HL-60 (cell line): ENCODE measurements at regions not wholly inside any gene's neighbourhood (a gene's known extent, or its start where the extent isn't known, plus 50 kb on each side); places are given as distances from the start of the nearest gene placed in this dataset.

ENCODE experiments used
- DNase-seq, 2 experiments: peaks; one replicate each; pipeline ENCODE4 v3.0.0-alpha.2; 2010 to 2020; ENCODE audit warnings: low read depth in 1 of 2, low spot score in 1 of 2
- H3K27ac ChIP-seq: fragments of 250-450 bp; sonication (Bioruptor Pico); replicated peaks from 2 replicates; pipeline ENCODE4 v1.5.1; 2020; ENCODE audit warnings: mild to moderate bottlenecking, moderate library complexity
- H3K27me3 ChIP-seq: fragments of 250-450 bp; sonication (Bioruptor Pico); 2 replicates; pipeline ENCODE4 v1.5.1; 2021; ENCODE audit warnings: mild to moderate bottlenecking, moderate library complexity; ENCODE audit not compliant: insufficient read depth, poor library complexity, severe bottlenecking
- H3K4me3 ChIP-seq: replicated peaks from 2 replicates; pipeline ENCODE4 v1.5.1; 2011; ENCODE audit warnings: mild to moderate bottlenecking, control low read depth, low read length; ENCODE audit not compliant: insufficient read depth
- GABPA ChIP-seq: IDR thresholded peaks from 2 replicates; pipeline ENCODE4 v1.6.1; 2012; ENCODE audit warnings: low read depth
- POLR2AphosphoS5 ChIP-seq: IDR thresholded peaks from 2 replicates; pipeline ENCODE4 v1.6.1; 2012; ENCODE audit warnings: low read depth
- REST ChIP-seq: IDR thresholded peaks from 2 replicates; pipeline ENCODE4 v1.6.1; 2012; ENCODE audit warnings: low read depth; ENCODE audit not compliant: insufficient replicate concordance
- SPI1 ChIP-seq: IDR thresholded peaks from 2 replicates; pipeline ENCODE4 v1.6.1; 2012; ENCODE audit warnings: low read depth, mild to moderate bottlenecking, borderline replicate concordance
- TF ChIP-seq, protein P1 (sequence below): IDR thresholded peaks from one replicate; pipeline ENCODE4 v1.5.1; 2011; ENCODE audit warnings: low read length, control low read depth, inconsistent platforms; ENCODE audit not compliant: insufficient read depth

DNA sequence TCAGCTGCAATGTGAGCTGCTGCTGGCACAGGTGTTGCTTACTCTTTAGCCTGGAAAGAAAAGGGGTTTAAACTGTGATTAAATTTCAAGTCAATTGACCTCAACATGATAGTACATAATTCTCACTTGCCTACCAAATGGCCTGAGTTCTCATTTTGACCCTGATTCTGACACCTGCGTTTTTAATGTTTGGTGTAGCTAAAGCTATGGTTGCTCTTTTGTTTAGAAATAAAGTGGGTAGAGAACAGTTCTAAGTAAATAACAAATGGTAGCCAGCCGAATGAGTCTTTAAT is 100.8 kb upstream of the SOX2 start:
- no peak overlapping the region for H3K27ac ChIP-seq
- TF ChIP-seq SPI1 = no peak
- no peak for TF ChIP-seq REST
- TF ChIP-seq POLR2AphosphoS5 = no peak
- TF ChIP-seq GABPA = no peak
- TF ChIP-seq, protein P1, sequence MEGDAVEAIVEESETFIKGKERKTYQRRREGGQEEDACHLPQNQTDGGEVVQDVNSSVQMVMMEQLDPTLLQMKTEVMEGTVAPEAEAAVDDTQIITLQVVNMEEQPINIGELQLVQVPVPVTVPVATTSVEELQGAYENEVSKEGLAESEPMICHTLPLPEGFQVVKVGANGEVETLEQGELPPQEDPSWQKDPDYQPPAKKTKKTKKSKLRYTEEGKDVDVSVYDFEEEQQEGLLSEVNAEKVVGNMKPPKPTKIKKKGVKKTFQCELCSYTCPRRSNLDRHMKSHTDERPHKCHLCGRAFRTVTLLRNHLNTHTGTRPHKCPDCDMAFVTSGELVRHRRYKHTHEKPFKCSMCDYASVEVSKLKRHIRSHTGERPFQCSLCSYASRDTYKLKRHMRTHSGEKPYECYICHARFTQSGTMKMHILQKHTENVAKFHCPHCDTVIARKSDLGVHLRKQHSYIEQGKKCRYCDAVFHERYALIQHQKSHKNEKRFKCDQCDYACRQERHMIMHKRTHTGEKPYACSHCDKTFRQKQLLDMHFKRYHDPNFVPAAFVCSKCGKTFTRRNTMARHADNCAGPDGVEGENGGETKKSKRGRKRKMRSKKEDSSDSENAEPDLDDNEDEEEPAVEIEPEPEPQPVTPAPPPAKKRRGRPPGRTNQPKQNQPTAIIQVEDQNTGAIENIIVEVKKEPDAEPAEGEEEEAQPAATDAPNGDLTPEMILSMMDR = no peak
- DNase-seq = no peak
- no peak overlapping the region for H3K4me3 ChIP-seq
- H3K27me3 ChIP-seq = no peaks in the 10 kb centered on the region

DNA sequence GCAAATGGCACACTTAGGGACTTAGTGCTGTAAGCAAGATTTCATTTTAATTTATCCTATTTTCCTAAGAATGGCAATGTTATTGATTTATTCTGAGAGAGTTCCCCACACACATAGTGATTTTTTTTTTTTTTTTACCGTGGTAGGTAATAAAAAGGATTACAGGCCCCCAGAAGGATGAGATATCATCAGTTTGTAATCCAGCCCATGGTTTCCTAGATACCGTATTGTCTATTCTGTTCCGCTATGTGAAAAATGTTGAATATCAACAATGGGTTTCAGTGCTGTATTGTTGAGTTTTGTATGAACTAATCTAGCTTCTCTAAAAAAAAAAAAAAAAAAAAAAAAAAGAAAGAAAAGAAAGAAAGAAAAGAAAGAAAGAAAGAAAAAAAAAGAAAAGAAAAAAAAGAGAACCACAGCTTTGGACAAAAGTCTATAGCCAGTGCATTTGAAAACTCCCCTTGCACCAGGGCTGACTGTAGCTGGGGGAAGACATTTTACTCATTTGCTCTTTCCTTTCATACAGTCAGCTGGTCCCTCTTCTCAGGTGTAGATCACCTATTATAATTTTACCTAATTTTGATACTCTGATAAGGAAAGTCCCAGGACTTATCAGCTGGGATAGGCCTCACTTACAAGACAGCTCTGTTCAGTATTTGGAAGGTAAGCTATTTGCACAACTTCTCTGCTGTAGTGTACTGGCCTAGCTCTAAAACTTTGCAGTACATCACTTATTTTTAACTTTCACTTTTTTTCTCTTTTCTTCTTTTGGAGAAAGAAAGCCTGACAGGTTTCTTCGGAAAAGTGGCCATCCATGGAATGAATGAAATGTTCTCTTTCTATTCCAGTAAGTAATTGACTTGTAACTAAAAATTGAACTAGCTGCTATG is 101.4 kb upstream of the SOX2 start:
- DNase-seq = no peak
- no peak overlapping the region for H3K27ac ChIP-seq
- no peak overlapping the region for H3K4me3 ChIP-seq
- H3K27me3 ChIP-seq = no peaks in the 10 kb centered on the region
- TF ChIP-seq POLR2AphosphoS5 (no peak), SPI1 (no peak), REST (no peak), GABPA (no peak)
- TF ChIP-seq, protein P1 = no peak

- H3K27ac ChIP-seq = no peak overlapping the region
- TF ChIP-seq, protein P1 = no peak
- TF ChIP-seq POLR2AphosphoS5 = no peak
- no peak for TF ChIP-seq REST
- no peak for TF ChIP-seq GABPA
- no peak for TF ChIP-seq SPI1
- no peak overlapping the region for H3K4me3 ChIP-seq
- no peaks in the 10 kb centered on the region for H3K27me3 ChIP-seq
- DNase-seq = no peak
These were observed 102.5 kb upstream of the SOX2 start for GRCh38 chr3:181609030-181609767.
